Sigmoid colon (tissue), 4 donors: ENCODE measurements at regions not wholly inside any gene's neighbourhood (a gene's known extent, or its start where the extent isn't known, plus 50 kb on each side); places are given as distances from the start of the nearest gene placed in this dataset.

Experiments
- POLR2A ChIP-seq, 2 donors: fragments of 450-650 bp; IDR thresholded peaks; one replicate each; pipeline ENCODE4 v1.6.1; 2016; ENCODE audit warnings: antibody characterized with exemption in 2 of 2, mild to moderate bottlenecking in 2 of 2, moderate library complexity in 2 of 2
- POLR2AphosphoS5 ChIP-seq, 4 donors: sonication (generic); formaldehyde crosslinking; IDR thresholded peaks; one replicate each; pipeline ENCODE4 v1.6.1; 2017; ENCODE audit warnings: antibody characterized with exemption in 4 of 4
- TF ChIP-seq, protein P1 (sequence below), 4 experiments: fragments of 450-650 bp in 3 of 4; fragments of 200-600 bp in 1 of 4; IDR thresholded peaks; one replicate each; pipeline ENCODE4 v1.5.1; 2016 to 2019; ENCODE audit warnings: antibody characterized with exemption in 4 of 4, mild to moderate bottlenecking in 3 of 4, moderate library complexity in 2 of 4

DNA sequence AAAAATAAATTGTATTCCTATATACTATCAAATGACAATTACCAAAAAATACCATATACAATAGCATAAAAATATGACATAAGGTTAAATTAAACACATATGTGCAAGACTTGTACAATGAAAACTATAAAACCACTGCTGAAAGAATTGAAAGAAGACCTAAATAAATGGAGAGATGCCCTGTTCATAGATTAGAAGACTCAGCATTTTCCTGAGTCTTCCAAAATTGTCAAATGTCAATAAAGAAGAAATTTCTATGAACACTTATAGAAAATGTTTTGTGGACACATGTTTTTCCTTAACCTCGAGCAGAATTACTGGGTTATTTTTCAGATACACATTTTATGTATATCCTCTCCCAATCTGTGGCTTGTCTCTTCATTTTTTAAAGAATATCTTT lies 103.1 kb upstream of the DCLK2 start:
- TF ChIP-seq, protein P1, sequence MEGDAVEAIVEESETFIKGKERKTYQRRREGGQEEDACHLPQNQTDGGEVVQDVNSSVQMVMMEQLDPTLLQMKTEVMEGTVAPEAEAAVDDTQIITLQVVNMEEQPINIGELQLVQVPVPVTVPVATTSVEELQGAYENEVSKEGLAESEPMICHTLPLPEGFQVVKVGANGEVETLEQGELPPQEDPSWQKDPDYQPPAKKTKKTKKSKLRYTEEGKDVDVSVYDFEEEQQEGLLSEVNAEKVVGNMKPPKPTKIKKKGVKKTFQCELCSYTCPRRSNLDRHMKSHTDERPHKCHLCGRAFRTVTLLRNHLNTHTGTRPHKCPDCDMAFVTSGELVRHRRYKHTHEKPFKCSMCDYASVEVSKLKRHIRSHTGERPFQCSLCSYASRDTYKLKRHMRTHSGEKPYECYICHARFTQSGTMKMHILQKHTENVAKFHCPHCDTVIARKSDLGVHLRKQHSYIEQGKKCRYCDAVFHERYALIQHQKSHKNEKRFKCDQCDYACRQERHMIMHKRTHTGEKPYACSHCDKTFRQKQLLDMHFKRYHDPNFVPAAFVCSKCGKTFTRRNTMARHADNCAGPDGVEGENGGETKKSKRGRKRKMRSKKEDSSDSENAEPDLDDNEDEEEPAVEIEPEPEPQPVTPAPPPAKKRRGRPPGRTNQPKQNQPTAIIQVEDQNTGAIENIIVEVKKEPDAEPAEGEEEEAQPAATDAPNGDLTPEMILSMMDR (IDR thresholded peaks at IDR 0.05) = no peak
- TF ChIP-seq POLR2A (IDR thresholded peaks at IDR 0.05) (no peak), POLR2AphosphoS5 (IDR thresholded peaks at IDR 0.05) (no peak)
